HEK293 (cell line): ENCODE measurements at regions not wholly inside any gene's neighbourhood (a gene's known extent, or its start where the extent isn't known, plus 50 kb on each side); places are given as distances from the start of the nearest gene placed in this dataset.

ENCODE experiments used
- CTCF ChIA-PET: fragments of 350-600 bp; formaldehyde crosslinking; extraction: SDS; loops from one replicate; lab custom pipeline; 2021; ENCODE audit warnings: antibody characterized with exemption; lab: Yijun Ruan, JAX
- POLR2A ChIA-PET: fragments of 300-600 bp; formaldehyde crosslinking; extraction: SDS; loops from one replicate; lab custom pipeline; 2020; ENCODE audit warnings: antibody characterized with exemption, inconsistent platforms; lab: Yijun Ruan, JAX
- H3K27ac ChIP-seq: fragments of 200-500 bp; sonication (Bioruptor generic); 2 replicates; pipeline ENCODE4 v1.5.1; 2014; ENCODE audit warnings: low read depth, low read length, control low read depth, inconsistent platforms; ENCODE audit errors: extremely low read depth
- H3K36me3 ChIP-seq, 2 experiments: fragments of 200-500 bp in 1 of 2; sonication (Bioruptor generic) in 1 of 2; 1 replicate in 1 of 2; 2 replicates in 1 of 2; pipeline ENCODE4 v1.5.1; 2014 to 2017; ENCODE audit warnings: inconsistent platforms in 2 of 2, low read length in 2 of 2; ENCODE audit not compliant: control insufficient read depth in 2 of 2, insufficient read depth in 1 of 2
- H3K4me1 ChIP-seq: fragments of 200-500 bp; sonication (Bioruptor generic); 2 replicates; pipeline ENCODE4 v1.5.1; 2014; ENCODE audit warnings: mild to moderate bottlenecking, low read length, inconsistent platforms; ENCODE audit not compliant: control insufficient read depth, insufficient read depth
- H3K4me3 ChIP-seq: 2 replicates; pipeline ENCODE4 v1.5.1; 2011; ENCODE audit warnings: low read depth, mild to moderate bottlenecking, control low read depth, low read length, moderate library complexity
- H3K9me3 ChIP-seq: fragments of 200-500 bp; sonication (Bioruptor generic); 2 replicates; pipeline ENCODE4 v1.5.1; 2014; ENCODE audit warnings: low read depth, low read length, inconsistent platforms; ENCODE audit not compliant: control insufficient read depth, insufficient read depth
- KLF10 ChIP-seq: fragments of 450-650 bp; IDR thresholded peaks from 2 replicates; pipeline ENCODE4 v1.5.1; 2018; ENCODE audit warnings: missing biosample characterization, mild to moderate bottlenecking, missing genetic modification characterization
- KLF16 ChIP-seq: fragments of 450-650 bp; formaldehyde crosslinking; IDR thresholded peaks from 2 replicates; pipeline ENCODE4 v1.5.1; 2017; ENCODE audit warnings: missing biosample characterization, missing genetic modification characterization
- PRDM6 ChIP-seq: fragments of 450-650 bp; formaldehyde crosslinking; IDR thresholded peaks from 2 replicates; pipeline ENCODE4 v1.5.1; 2017; ENCODE audit warnings: missing biosample characterization, missing genetic modification characterization
- ZBTB11 ChIP-seq: fragments of 450-650 bp; formaldehyde crosslinking; conservative IDR thresholded peaks from 2 replicates; pipeline ENCODE4 v1.5.1; 2016; ENCODE audit warnings: low read depth, missing biosample characterization, missing genetic modification characterization
- ZNF157 ChIP-seq: fragments of 450-650 bp; formaldehyde crosslinking; IDR thresholded peaks from 2 replicates; pipeline ENCODE4 v1.5.1; 2016; ENCODE audit warnings: missing biosample characterization, missing genetic modification characterization
- ZNF2 ChIP-seq: fragments of 450-650 bp; formaldehyde crosslinking; IDR thresholded peaks from 2 replicates; pipeline ENCODE4 v1.5.1; 2016; ENCODE audit warnings: missing biosample characterization, missing genetic modification characterization
- ZNF202 ChIP-seq: fragments of 450-650 bp; formaldehyde crosslinking; IDR thresholded peaks from 2 replicates; pipeline ENCODE4 v1.5.1; 2016; ENCODE audit warnings: missing biosample characterization, missing genetic modification characterization, borderline replicate concordance
- ZNF221 ChIP-seq: fragments of 450-650 bp; formaldehyde crosslinking; IDR thresholded peaks from 2 replicates; pipeline ENCODE4 v1.5.1; 2017; ENCODE audit warnings: missing biosample characterization, missing genetic modification characterization, borderline replicate concordance
- ZNF280C ChIP-seq: fragments of 450-650 bp; formaldehyde crosslinking; IDR thresholded peaks from 2 replicates; pipeline ENCODE4 v1.5.1; 2016; ENCODE audit warnings: missing biosample characterization, missing genetic modification characterization
- ZNF335 ChIP-seq: fragments of 450-650 bp; formaldehyde crosslinking; conservative IDR thresholded peaks from 2 replicates; pipeline ENCODE4 v1.5.1; 2016; ENCODE audit warnings: missing biosample characterization, missing genetic modification characterization
- ZNF366 ChIP-seq: fragments of 450-650 bp; formaldehyde crosslinking; conservative IDR thresholded peaks from 2 replicates; pipeline ENCODE4 v1.5.1; 2016; ENCODE audit warnings: missing biosample characterization, missing genetic modification characterization
- ZNF391 ChIP-seq: fragments of 450-650 bp; formaldehyde crosslinking; IDR thresholded peaks from 2 replicates; pipeline ENCODE4 v1.5.1; 2016; ENCODE audit warnings: low read depth, missing biosample characterization, missing genetic modification characterization, borderline replicate concordance
- ZNF433 ChIP-seq: fragments of 450-650 bp; formaldehyde crosslinking; IDR thresholded peaks from 2 replicates; pipeline ENCODE4 v1.5.1; 2016; ENCODE audit warnings: missing biosample characterization, missing genetic modification characterization, low read depth
- ZNF521 ChIP-seq: fragments of 450-650 bp; formaldehyde crosslinking; IDR thresholded peaks from 2 replicates; pipeline ENCODE4 v1.5.1; 2017; ENCODE audit warnings: missing biosample characterization, mild to moderate bottlenecking, missing genetic modification characterization
- ZNF544 ChIP-seq: fragments of 450-650 bp; formaldehyde crosslinking; IDR thresholded peaks from 2 replicates; pipeline ENCODE4 v1.5.0; 2017; ENCODE audit warnings: missing biosample characterization, missing genetic modification characterization
- ZNF76 ChIP-seq: fragments of 450-650 bp; formaldehyde crosslinking; IDR thresholded peaks from 2 replicates; pipeline ENCODE4; 2016; ENCODE audit warnings: low read depth, missing biosample characterization, missing genetic modification characterization, borderline replicate concordance
- ZSCAN5A ChIP-seq: fragments of 450-650 bp; formaldehyde crosslinking; IDR thresholded peaks from 2 replicates; pipeline ENCODE4 v1.5.1; 2016; ENCODE audit warnings: missing biosample characterization, missing genetic modification characterization

GRCh38 chr5:88607492-88607891 lies 275.5 kb downstream of the MEF2C start:
- ChIA-PET POLR2A (no interaction called here), CTCF (no interaction called here)
- H3K4me1 ChIP-seq: no peaks in the 10 kb centered on the region
- no peak overlapping the region for H3K27ac ChIP-seq
- no peak overlapping the region for H3K4me3 ChIP-seq
- H3K9me3 ChIP-seq: no peaks in the 10 kb centered on the region
- H3K36me3 ChIP-seq: no peaks in the 10 kb centered on the region
- no peak for TF ChIP-seq ZNF433 (tag by site-specific recombination)
- TF ChIP-seq ZNF157 (tag by site-specific recombination): no peak
- no peak for TF ChIP-seq ZNF221
- TF ChIP-seq KLF16 (tag by site-specific recombination): no peak
- TF ChIP-seq PRDM6 (tag by site-specific recombination): no peak
- no peak for TF ChIP-seq ZNF76 (tag by site-specific recombination)
- TF ChIP-seq ZBTB11 (tag by site-specific recombination): no peak
- TF ChIP-seq ZNF280C (tag by site-specific recombination): no peak
- no peak for TF ChIP-seq ZNF2
- no peak for TF ChIP-seq KLF10 (tag by site-specific recombination)
- TF ChIP-seq ZNF202: no peak
- TF ChIP-seq ZNF521 (tag by site-specific recombination): no peak
- no peak for TF ChIP-seq ZNF366
- no peak for TF ChIP-seq ZNF335 (tag by site-specific recombination)
- TF ChIP-seq ZSCAN5A (tag by site-specific recombination): no peak
- TF ChIP-seq, all 188 proteins: peak for 0

GRCh38 chr5:88606626-88607025 lies 276.4 kb downstream of the MEF2C start:
- H3K4me3 ChIP-seq: no peak overlapping the region
- H3K9me3 ChIP-seq: no peaks in the 10 kb centered on the region
- no peak overlapping the region for H3K27ac ChIP-seq
- CTCF ChIA-PET: no interaction called here
- H3K36me3 ChIP-seq: no peaks in the 10 kb centered on the region
- POLR2A ChIA-PET: no interaction called here
- no peaks in the 10 kb centered on the region for H3K4me1 ChIP-seq
- no peak for TF ChIP-seq ZNF544 (tag by site-specific recombination)
- TF ChIP-seq ZNF391 (tag by site-specific recombination): no peak
- no peak for TF ChIP-seq ZNF2
